GM13977 (cell line): ENCODE measurements at regions not wholly inside any gene's neighbourhood (a gene's known extent, or its start where the extent isn't known, plus 50 kb on each side); places are given as distances from the start of the nearest gene placed in this dataset.

Experiments
- DNase-seq: peaks from one replicate; pipeline ENCODE4 v3.0.0; 2012; ENCODE audit warnings: low spot score
- in situ Hi-C: fragments of 300-500 bp; cut with MboI; formaldehyde crosslinking; loops from one replicate; pipeline ENCODE4 v1.12.0; 2022; ENCODE audit warnings: low sequenced_read_pairs, low pct_unique_long_range_greater_than_20kb, mixed read lengths, inconsistent platforms; ENCODE audit not compliant: unreplicated experiment
- TF ChIP-seq, protein P1 (sequence below): IDR thresholded peaks from 2 replicates; pipeline ENCODE4 v1.5.1; 2012; ENCODE audit warnings: mild to moderate bottlenecking, control low read depth; ENCODE audit not compliant: insufficient read depth; ENCODE audit errors: extremely low read depth, missing control alignments

DNA sequence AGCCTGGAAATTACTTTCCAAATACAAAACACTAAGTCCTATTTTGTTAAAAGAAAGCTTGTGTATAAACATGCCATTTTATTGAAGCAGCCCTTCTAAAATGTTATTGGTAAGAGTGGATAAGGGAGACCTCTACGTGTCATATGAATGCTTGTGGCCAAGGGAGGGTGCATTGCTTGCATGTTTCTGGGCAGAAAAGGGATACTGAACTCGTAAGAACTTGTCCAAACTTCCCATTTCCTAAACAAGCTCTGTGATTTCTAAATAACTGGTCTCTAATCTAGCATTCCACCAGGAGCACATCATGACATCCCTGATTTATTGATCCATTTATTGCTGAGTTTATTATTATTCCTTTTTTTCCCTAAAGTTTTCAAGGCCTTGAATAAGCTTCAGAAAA is 474.1 kb downstream of the CD109 start:
- no peak for DNase-seq
- TF ChIP-seq, protein P1, sequence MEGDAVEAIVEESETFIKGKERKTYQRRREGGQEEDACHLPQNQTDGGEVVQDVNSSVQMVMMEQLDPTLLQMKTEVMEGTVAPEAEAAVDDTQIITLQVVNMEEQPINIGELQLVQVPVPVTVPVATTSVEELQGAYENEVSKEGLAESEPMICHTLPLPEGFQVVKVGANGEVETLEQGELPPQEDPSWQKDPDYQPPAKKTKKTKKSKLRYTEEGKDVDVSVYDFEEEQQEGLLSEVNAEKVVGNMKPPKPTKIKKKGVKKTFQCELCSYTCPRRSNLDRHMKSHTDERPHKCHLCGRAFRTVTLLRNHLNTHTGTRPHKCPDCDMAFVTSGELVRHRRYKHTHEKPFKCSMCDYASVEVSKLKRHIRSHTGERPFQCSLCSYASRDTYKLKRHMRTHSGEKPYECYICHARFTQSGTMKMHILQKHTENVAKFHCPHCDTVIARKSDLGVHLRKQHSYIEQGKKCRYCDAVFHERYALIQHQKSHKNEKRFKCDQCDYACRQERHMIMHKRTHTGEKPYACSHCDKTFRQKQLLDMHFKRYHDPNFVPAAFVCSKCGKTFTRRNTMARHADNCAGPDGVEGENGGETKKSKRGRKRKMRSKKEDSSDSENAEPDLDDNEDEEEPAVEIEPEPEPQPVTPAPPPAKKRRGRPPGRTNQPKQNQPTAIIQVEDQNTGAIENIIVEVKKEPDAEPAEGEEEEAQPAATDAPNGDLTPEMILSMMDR, result no peak
- in situ Hi-C loops, result no loop called here

DNA sequence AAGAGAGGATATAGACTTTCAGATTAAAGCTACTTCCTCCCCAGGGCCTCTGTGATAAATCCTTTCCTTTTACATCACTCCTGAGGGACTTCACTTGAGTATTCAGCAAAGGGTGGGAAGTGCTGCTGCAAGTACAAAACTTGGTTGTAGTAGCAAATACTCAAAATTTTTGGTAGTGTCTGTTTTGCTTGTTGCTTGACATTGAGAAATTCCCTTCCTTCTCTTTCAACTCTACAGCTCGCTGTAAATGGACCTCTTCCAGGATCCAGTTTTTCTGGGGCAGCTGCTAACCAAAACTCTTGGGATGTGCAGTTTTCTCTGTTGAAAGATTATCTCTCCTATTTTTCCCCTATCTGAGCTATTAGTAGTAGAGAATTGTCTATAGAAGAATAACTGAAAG is 472.0 kb downstream of the CD109 start:
- in situ Hi-C loops, result no loop called here
- no peak for DNase-seq
- TF ChIP-seq, protein P1, result no peak

DNA sequence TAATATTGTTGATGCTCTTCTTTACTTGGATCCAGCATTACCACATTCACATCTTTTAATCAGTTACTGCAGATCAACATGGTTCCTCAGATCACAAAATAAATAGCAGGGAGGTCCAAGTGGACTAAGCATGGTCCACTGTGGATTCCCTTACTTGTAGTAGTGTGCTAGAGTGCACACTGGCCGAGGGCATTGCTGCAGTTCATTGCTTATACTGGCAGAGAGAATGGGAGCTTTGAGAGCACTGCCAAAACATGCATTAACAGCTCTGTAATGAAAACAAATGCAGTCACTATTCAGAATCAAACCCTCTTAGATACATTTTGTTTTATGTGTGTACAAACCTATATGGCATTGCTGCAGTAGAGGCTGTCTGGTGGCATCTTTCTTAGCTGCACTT is 471.5 kb downstream of the CD109 start:
- TF ChIP-seq, protein P1, result no peak
- in situ Hi-C loops, result no loop called here
- DNase-seq, result no peak

DNA sequence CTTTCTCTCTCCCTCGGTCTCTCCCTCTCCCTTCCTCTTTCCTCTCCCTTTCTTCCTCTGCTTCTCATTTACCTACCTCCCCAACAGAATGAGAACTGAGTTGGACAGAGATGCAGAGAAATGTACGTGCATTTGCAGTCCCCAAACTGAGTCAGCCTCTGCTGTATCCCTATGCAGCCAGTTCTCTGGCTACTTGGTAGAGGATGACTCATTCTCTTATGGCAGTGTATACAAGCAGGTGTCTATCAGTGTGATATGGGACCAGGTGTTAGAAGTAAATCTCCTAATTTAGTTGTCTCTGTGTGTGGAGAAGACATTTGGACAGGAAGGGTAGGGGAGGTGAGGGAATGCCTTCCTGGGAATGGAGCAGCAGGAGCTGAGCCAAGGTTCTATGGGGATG is 470.8 kb downstream of the CD109 start:
- no peak for DNase-seq
- in situ Hi-C loops, result no loop called here
- TF ChIP-seq, protein P1, result no peak

DNA sequence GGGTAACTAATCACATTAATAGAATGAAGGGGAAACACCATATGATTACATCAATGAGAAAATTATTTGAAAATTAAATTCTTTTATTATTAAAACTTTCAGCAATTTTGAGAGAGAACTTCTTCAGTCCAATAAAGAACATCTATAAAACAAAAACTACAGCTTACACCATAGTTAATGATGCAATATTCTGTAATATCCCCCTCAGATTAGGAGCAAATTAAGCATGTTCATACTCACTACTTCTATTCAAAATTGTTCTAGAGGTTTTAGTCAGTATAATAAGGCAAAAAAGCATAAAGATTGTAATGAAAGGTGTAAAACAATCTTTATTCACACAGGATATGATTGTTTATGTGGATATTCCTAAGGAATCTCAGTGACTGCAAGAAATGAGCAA is 465.4 kb downstream of the CD109 start:
- TF ChIP-seq, protein P1, result no peak
- in situ Hi-C loops, result no loop called here
- DNase-seq, result no peak

DNA sequence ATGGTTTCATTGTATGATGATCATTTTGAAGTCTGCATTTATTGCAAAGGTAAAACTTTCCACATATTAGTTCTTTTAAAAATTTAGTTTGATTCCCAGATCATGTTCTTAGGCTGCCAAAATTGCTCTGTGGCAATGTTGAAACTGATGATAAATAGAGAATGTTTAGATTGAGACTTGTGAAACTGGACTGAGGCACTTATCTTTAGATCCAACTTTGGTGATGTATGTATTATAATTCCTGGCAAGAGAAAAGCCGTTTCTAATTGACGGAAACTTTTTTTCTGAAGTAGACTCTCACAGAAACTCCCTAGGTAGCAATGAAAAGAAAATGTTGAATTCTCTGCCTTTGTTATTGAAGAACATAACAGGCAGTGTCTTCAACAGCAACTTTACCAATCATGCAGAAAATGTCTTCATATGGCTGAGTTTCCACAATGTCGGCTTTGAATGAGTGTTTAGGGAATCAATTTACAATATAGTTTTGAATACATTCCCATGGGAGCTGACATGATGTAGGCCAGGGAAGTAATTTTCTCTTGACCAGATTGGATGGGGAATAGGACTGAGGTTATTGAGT is 456.2 kb downstream of the CD109 start:
- DNase-seq, result no peak
- in situ Hi-C loops, result no loop called here
- TF ChIP-seq, protein P1, result no peak

DNA sequence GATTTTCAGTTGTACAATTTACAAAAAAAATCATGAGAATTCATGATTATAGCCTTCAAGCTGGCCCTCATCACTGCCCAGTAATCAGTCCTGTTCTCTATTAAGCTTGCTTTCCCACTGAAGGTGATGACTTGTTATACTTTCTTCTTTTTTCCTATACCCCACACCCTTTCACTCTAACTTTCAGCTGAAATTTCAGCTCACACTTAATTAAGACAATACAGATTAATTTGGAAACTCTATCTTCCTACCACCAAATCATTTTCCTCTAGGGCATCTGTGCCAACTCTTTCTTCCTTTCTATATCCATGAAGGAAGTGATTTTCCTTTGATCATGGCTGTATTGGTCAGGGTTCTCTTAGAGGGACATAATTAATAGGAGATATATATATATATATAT is 449.9 kb downstream of the CD109 start:
- in situ Hi-C loops, result no loop called here
- TF ChIP-seq, protein P1, result no peak
- no peak for DNase-seq
